Neutrophil (primary cell): ENCODE measurements at regions not wholly inside any gene's neighbourhood (a gene's known extent, or its start where the extent isn't known, plus 50 kb on each side); places are given as distances from the start of the nearest gene placed in this dataset.

Source experiments
- H3K27ac ChIP-seq: fragments of 200-600 bp; sonication (generic); 2 replicates; pipeline ENCODE4 v1.5.1; 2016; ENCODE audit warnings: mild to moderate bottlenecking, moderate library complexity
- H3K27me3 ChIP-seq: fragments of 200-600 bp; sonication (generic); 2 replicates; pipeline ENCODE4 v1.6.0; 2016; ENCODE audit warnings: mild to moderate bottlenecking
- H3K36me3 ChIP-seq: fragments of 200-600 bp; sonication (generic); 2 replicates; pipeline ENCODE4 v1.5.1; 2017
- H3K4me1 ChIP-seq, 2 experiments: fragments of 200-600 bp in 1 of 2; sonication (generic) in 1 of 2; 1 replicate in 1 of 2; 2 replicates in 1 of 2; pipeline versions ENCODE4 v1.5.1 to v1.6.1; 2013 to 2016; ENCODE audit warnings: low read depth in 1 of 2, low read length in 1 of 2, mild to moderate bottlenecking in 1 of 2, moderate library complexity in 1 of 2; ENCODE audit not compliant: control insufficient read depth in 1 of 2, insufficient read depth in 1 of 2
- H3K4me3 ChIP-seq, 2 experiments: fragments of 200-600 bp in 1 of 2; sonication (generic) in 1 of 2; 1 replicate in 1 of 2; 2 replicates in 1 of 2; pipeline ENCODE4 v1.5.1; 2013 to 2016; ENCODE audit warnings: low read depth in 1 of 2, low read length in 1 of 2, mild to moderate bottlenecking in 1 of 2, moderate library complexity in 1 of 2
- H3K9me3 ChIP-seq: fragments of 200-600 bp; sonication (generic); 2 replicates; pipeline ENCODE4 v1.5.1; 2016
- TF ChIP-seq, protein P1 (sequence below): fragments of 200-600 bp; sonication (generic); IDR thresholded peaks from 2 replicates; pipeline ENCODE4 v1.5.1; 2016; ENCODE audit warnings: antibody characterized with exemption

DNA sequence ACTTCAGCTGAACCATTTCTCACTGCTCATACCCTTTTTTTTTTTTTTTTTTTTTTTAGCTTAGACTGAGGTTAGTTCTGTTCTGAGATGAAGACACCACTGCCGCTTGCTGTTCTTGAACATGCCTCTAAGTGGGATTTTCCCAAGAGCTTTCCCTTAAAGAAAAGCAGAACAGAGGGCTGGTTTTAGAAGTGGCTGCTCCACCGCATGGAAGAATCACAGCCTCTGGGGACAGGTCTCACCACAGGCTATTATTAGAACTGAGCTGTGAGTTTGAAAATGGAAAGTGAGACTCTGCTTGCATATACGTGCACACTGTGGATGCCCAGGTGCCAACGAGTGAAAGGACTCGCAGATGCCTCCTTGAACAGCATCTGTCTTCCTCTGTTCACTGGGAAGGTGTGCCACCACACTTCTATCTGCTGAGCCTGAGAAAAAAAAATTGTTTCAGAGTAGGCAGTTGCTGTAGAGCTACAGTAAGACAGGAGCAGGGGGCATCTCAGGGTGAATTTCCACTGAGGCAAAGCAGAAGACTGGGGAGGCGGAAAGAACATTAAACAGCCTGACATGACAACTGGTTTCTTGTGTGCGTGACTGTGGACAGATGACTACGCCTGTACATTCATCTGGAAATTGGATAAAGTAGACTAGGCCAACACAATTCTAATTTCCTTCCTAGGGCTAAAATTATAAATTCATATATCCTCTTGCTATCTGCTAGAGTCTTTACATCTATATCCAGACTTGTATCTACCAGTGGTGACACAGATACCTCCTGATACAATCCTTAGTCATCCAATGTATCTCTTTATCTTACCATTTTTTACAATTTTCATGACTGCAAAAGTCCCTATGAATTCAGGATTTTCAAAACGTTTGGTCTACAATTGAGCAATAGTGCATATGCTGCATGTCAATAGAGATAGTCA lies 1045.7 kb upstream of the CELF4 start:
- Histone ChIP-seq H3K9me3 (no peaks in the 10 kb centered on the region), H3K27ac (no peak overlapping the region), H3K27me3 (no peaks in the 10 kb centered on the region), H3K36me3 (no peaks in the 10 kb centered on the region), H3K4me1 (no peaks in the 10 kb centered on the region), H3K4me3 (no peak overlapping the region)
- TF ChIP-seq, protein P1, sequence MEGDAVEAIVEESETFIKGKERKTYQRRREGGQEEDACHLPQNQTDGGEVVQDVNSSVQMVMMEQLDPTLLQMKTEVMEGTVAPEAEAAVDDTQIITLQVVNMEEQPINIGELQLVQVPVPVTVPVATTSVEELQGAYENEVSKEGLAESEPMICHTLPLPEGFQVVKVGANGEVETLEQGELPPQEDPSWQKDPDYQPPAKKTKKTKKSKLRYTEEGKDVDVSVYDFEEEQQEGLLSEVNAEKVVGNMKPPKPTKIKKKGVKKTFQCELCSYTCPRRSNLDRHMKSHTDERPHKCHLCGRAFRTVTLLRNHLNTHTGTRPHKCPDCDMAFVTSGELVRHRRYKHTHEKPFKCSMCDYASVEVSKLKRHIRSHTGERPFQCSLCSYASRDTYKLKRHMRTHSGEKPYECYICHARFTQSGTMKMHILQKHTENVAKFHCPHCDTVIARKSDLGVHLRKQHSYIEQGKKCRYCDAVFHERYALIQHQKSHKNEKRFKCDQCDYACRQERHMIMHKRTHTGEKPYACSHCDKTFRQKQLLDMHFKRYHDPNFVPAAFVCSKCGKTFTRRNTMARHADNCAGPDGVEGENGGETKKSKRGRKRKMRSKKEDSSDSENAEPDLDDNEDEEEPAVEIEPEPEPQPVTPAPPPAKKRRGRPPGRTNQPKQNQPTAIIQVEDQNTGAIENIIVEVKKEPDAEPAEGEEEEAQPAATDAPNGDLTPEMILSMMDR, result no peak

DNA sequence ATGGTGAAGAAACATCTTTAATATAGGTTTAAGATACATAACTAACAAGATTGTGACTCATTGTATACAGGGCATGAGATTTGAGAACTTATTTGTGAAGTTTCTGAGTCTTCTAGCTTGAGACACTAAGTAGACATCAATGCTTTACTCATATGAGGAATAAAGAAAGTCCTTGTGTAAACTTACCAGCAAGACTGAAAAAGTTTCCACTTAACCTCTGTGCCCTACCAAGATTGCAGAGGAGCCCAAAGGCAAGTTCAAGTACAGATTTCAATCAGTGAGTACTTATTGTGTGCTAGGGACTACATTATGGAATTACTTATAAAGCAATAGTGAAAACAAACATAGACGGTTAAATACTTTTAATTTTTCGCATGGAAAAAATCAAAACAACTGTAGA lies 1041.2 kb upstream of the CELF4 start:
- H3K9me3 ChIP-seq, result no peaks in the 10 kb centered on the region
- H3K4me3 ChIP-seq, result no peak overlapping the region
- H3K36me3 ChIP-seq, result no peaks in the 10 kb centered on the region
- H3K4me1 ChIP-seq, result no peaks in the 10 kb centered on the region
- TF ChIP-seq, protein P1, result no peak
- no peaks in the 10 kb centered on the region for H3K27me3 ChIP-seq
- no peak overlapping the region for H3K27ac ChIP-seq

DNA sequence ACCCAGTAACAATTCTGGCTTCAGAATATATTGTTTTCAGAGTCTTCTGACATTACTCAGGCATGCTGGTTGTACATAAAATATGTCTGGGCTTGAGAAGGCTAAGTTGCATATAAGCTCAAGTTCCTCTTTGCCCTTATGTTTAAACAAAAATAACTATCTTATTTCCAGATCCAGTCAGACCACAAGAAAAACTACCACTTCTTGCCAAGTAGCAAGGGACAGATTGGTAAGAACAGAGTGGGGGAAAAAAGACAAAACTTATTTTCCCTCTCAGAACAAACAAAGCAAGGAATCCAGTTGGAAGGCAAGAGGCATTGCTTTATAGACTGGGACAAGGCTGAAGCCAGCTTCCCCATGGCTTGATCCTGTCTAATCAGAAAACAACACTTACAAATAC lies 1036.7 kb upstream of the CELF4 start:
- H3K4me3 ChIP-seq, result no peak overlapping the region
- H3K36me3 ChIP-seq, result no peaks in the 10 kb centered on the region
- no peaks in the 10 kb centered on the region for H3K9me3 ChIP-seq
- no peaks in the 10 kb centered on the region for H3K27me3 ChIP-seq
- H3K27ac ChIP-seq, result no peak overlapping the region
- TF ChIP-seq, protein P1, result no peak
- H3K4me1 ChIP-seq, result no peaks in the 10 kb centered on the region

DNA sequence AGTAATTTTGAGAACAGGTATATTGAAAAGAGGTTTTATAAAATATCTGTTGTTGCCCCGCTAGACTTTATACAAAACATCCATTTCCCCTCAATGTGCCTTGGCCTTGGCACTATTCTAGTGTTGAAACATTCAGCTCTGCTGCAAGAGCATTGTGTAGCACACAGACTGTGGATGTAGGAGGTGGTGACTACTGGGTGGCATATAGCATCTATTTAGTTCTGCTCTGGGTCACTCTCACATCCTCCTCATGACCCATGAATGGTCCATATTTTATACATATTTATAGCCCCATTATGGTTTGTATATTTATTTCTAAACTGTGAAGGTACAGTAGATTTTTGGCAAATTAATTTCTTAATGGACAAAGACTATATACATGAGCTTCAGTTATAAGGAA lies 1022.0 kb upstream of the CELF4 start:
- no peaks in the 10 kb centered on the region for H3K36me3 ChIP-seq
- H3K27me3 ChIP-seq, result no peaks in the 10 kb centered on the region
- no peaks in the 10 kb centered on the region for H3K9me3 ChIP-seq
- H3K4me3 ChIP-seq, result no peak overlapping the region
- no peak overlapping the region for H3K27ac ChIP-seq
- H3K4me1 ChIP-seq, result no peaks in the 10 kb centered on the region
- TF ChIP-seq, protein P1, result no peak

DNA sequence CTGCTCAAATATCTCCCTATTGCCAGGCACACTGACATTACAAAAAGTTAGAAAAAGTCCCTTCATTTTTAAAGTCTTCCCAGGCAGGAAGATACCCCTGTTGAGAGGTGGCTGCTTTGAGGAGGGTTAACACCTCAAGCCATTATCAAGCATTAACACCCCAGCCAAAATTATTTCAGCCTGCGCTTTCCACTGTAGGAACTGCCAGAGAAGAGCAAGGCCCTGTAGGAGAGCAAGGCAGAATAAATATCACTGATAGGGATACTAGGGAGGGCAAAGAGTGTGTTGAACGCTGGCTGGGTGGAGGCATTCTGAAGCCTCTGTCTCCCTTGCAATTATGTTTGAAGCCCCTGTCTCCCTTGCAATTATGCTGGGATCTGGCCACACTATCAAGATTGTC lies 1020.7 kb upstream of the CELF4 start:
- H3K4me1 ChIP-seq, result no peaks in the 10 kb centered on the region
- no peaks in the 10 kb centered on the region for H3K9me3 ChIP-seq
- TF ChIP-seq, protein P1, result no peak
- H3K4me3 ChIP-seq, result no peak overlapping the region
- H3K27ac ChIP-seq, result no peak overlapping the region
- H3K36me3 ChIP-seq, result no peaks in the 10 kb centered on the region
- H3K27me3 ChIP-seq, result no peaks in the 10 kb centered on the region
